Putamen (tissue), 1 donor: ENCODE measurements at regions not wholly inside any gene's neighbourhood (a gene's known extent, or its start where the extent isn't known, plus 50 kb on each side); places are given as distances from the start of the nearest gene placed in this dataset.

Source experiments
- DNase-seq: peaks from one replicate; pipeline ENCODE4 v3.0.0-alpha.2; 2016; ENCODE audit warnings: low spot score

GRCh38 chr6:21381331-21381963 lies 212.1 kb upstream of the SOX4 start:
- DNase-seq, result no peak

GRCh38 chr6:21382821-21383449 lies 210.6 kb upstream of the SOX4 start:
- no peak for DNase-seq

- DNase-seq, result no peak
Measured at GRCh38 chr6:21383450-21384085, 210.0 kb upstream of the SOX4 start.

- DNase-seq, result no peak
Measured at GRCh38 chr6:21384216-21384615, 209.3 kb upstream of the SOX4 start.

GRCh38 chr6:21386744-21387143 lies 206.8 kb upstream of the SOX4 start:
- DNase-seq, result no peak

- DNase-seq, result no peak
Measured at GRCh38 chr6:21390532-21391213, 202.9 kb upstream of the SOX4 start.

- DNase-seq, result no peak
Measured at GRCh38 chr6:21392177-21392576, 201.4 kb upstream of the SOX4 start.

- no peak for DNase-seq
Measured at GRCh38 chr6:21393441-21394165, 199.9 kb upstream of the SOX4 start.

- no peak for DNase-seq
Measured at GRCh38 chr6:21395121-21395520, 198.4 kb upstream of the SOX4 start.

GRCh38 chr6:21396313-21396712 lies 197.2 kb upstream of the SOX4 start:
- DNase-seq, result no peak

GRCh38 chr6:21398741-21399325 lies 194.7 kb upstream of the SOX4 start:
- no peak for DNase-seq

- no peak for DNase-seq
Measured at GRCh38 chr6:21402368-21402767, 191.2 kb upstream of the SOX4 start.

- no peak for DNase-seq
Measured at GRCh38 chr6:21404577-21404976, 189.0 kb upstream of the SOX4 start.

GRCh38 chr6:21406316-21406715 lies 187.2 kb upstream of the SOX4 start:
- no peak for DNase-seq

GRCh38 chr6:21409231-21409630 lies 184.3 kb upstream of the SOX4 start:
- no peak for DNase-seq

GRCh38 chr6:21413428-21413827 lies 180.1 kb upstream of the SOX4 start:
- DNase-seq, result no peak

GRCh38 chr6:21414065-21414464 lies 179.5 kb upstream of the SOX4 start:
- DNase-seq, result no peak

- no peak for DNase-seq
Measured at GRCh38 chr6:21420146-21420878, 173.2 kb upstream of the SOX4 start.

GRCh38 chr6:21420926-21421325 lies 172.6 kb upstream of the SOX4 start:
- no peak for DNase-seq

GRCh38 chr6:21423106-21423854 lies 170.3 kb upstream of the SOX4 start:
- no peak for DNase-seq
